Peyer's patch (tissue), 4 donors: ENCODE measurements at regions not wholly inside any gene's neighbourhood (a gene's known extent, or its start where the extent isn't known, plus 50 kb on each side); places are given as distances from the start of the nearest gene placed in this dataset.

Source experiments
- DNase-seq, 3 donors: peaks; one replicate each; pipeline ENCODE4 v3.0.0-alpha.2; 2017 to 2019
- H3K27ac ChIP-seq, 4 donors: fragments of 200-600 bp; sonication (generic); one replicate each; pipeline ENCODE4 v1.5.1; 2016 to 2019
- H3K27me3 ChIP-seq, 2 donors: fragments of 200-600 bp; sonication (generic); one replicate each; pipeline ENCODE4 v1.5.1; 2019
- H3K36me3 ChIP-seq, 3 donors: fragments of 200-600 bp; sonication (generic); one replicate each; pipeline ENCODE4 v1.5.1; 2016 to 2019
- H3K4me1 ChIP-seq, 4 donors: fragments of 200-600 bp; sonication (generic); one replicate each; pipeline ENCODE4 v1.5.1; 2016 to 2019
- H3K4me3 ChIP-seq, 4 donors: fragments of 200-600 bp; sonication (generic); 1 replicate in 3 of 4; 2 replicates in 1 of 4; pipeline ENCODE4 v1.5.1; 2016 to 2019; ENCODE audit warnings: mild to moderate bottlenecking in 1 of 4
- H3K9me3 ChIP-seq, 4 donors: fragments of 200-600 bp; sonication (generic); one replicate each; pipeline ENCODE4 v1.5.1; 2016 to 2019; ENCODE audit warnings: mild to moderate bottlenecking in 1 of 4
- CTCF ChIP-seq, 6 experiments: fragments of 450-650 bp in 4 of 6; fragments of 200-600 bp in 2 of 6; sonication (generic) in 1 of 6; IDR thresholded peaks; one replicate each; pipeline ENCODE4 v1.5.1; 2017 to 2019; ENCODE audit warnings: antibody characterized with exemption in 6 of 6, mild to moderate bottlenecking in 3 of 6, moderate library complexity in 1 of 6
- POLR2A ChIP-seq, 2 donors: fragments of 450-650 bp; IDR thresholded peaks; one replicate each; pipeline ENCODE4 v1.5.1; 2017; ENCODE audit warnings: antibody characterized with exemption in 2 of 2, mild to moderate bottlenecking in 2 of 2, moderate library complexity in 2 of 2

GRCh38 chr10:111774486-111774885, 409.1 kb downstream of the GPAM start:
- no peak for TF ChIP-seq POLR2A (IDR thresholded peaks at IDR 0.05)
- TF ChIP-seq CTCF (IDR thresholded peaks at IDR 0.05), result no peak
- Histone ChIP-seq H3K27me3 (no peaks in the 10 kb centered on the region), H3K27ac (no peak overlapping the region), H3K9me3 (no peaks in the 10 kb centered on the region), H3K4me3 (no peak overlapping the region), H3K4me1 (no peaks in the 10 kb centered on the region), H3K36me3 (no peaks in the 10 kb centered on the region)
- DNase-seq, result no peak

DNA sequence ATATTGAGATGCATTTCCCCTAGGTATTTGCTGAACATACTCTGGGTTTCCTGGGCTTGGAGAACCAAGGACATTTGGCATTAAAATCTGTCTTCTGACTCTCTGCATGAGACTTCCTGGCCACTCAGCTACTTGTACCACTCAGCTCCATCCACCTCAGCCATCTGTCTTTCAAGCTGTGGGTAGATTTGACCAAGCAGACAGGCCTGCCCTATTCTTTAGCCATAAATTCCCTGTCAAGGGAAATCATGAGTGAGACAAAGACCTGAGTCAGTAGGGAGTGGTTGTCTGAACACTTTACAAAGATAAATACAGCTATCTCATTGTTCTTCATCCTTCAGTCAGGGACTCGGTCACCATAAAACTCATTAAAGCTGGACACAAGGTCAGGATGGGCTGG, 399.1 kb downstream of the GPAM start:
- TF ChIP-seq POLR2A (IDR thresholded peaks at IDR 0.05) (no peak), CTCF (IDR thresholded peaks at IDR 0.05) (no peak)
- H3K27ac ChIP-seq, result no peak overlapping the region
- no peaks in the 10 kb centered on the region for H3K9me3 ChIP-seq
- H3K27me3 ChIP-seq, result no peaks in the 10 kb centered on the region
- H3K36me3 ChIP-seq, result no peaks in the 10 kb centered on the region
- H3K4me3 ChIP-seq, result no peak overlapping the region
- no peaks in the 10 kb centered on the region for H3K4me1 ChIP-seq
- DNase-seq, result no peak

GRCh38 chr10:111784946-111785465, 398.6 kb downstream of the GPAM start:
- H3K4me1 ChIP-seq, result no peaks in the 10 kb centered on the region
- H3K4me3 ChIP-seq, result no peak overlapping the region
- no peaks in the 10 kb centered on the region for H3K36me3 ChIP-seq
- no peaks in the 10 kb centered on the region for H3K27me3 ChIP-seq
- no peak overlapping the region for H3K27ac ChIP-seq
- TF ChIP-seq POLR2A (IDR thresholded peaks at IDR 0.05) (no peak), CTCF (IDR thresholded peaks at IDR 0.05) (no peak)
- no peak for DNase-seq
- H3K9me3 ChIP-seq, result no peaks in the 10 kb centered on the region

- no peak overlapping the region for H3K4me3 ChIP-seq
- no peak for TF ChIP-seq CTCF (IDR thresholded peaks at IDR 0.05)
- TF ChIP-seq POLR2A (IDR thresholded peaks at IDR 0.05), result no peak
- no peaks in the 10 kb centered on the region for H3K27me3 ChIP-seq
- no peak overlapping the region for H3K27ac ChIP-seq
- DNase-seq, result no peak
- H3K9me3 ChIP-seq, result no peaks in the 10 kb centered on the region
- H3K4me1 ChIP-seq, result no peaks in the 10 kb centered on the region
- no peaks in the 10 kb centered on the region for H3K36me3 ChIP-seq
Measured at GRCh38 chr10:111785921-111786320, 397.6 kb downstream of the GPAM start.

GRCh38 chr10:111789821-111790220, 393.7 kb downstream of the GPAM start:
- H3K36me3 ChIP-seq, result no peaks in the 10 kb centered on the region
- no peak for TF ChIP-seq POLR2A (IDR thresholded peaks at IDR 0.05)
- TF ChIP-seq CTCF (IDR thresholded peaks at IDR 0.05), result no peak
- H3K27ac ChIP-seq, result no peak overlapping the region

GRCh38 chr10:111801841-111802240, 381.7 kb downstream of the GPAM start:
- Histone ChIP-seq H3K36me3 (no peaks in the 10 kb centered on the region), H3K4me1 (no peaks in the 10 kb centered on the region), H3K4me3 (no peak overlapping the region), H3K9me3 (no peaks in the 10 kb centered on the region), H3K27me3 (no peaks in the 10 kb centered on the region), H3K27ac (no peak overlapping the region)
- DNase-seq, result no peak
- TF ChIP-seq CTCF (IDR thresholded peaks at IDR 0.05) (no peak), POLR2A (IDR thresholded peaks at IDR 0.05) (no peak)

More at GRCh38 chr10:111789821-111790220, 393.7 kb downstream of the GPAM start:
- H3K4me1 ChIP-seq, result no peaks in the 10 kb centered on the region
- no peak overlapping the region for H3K4me3 ChIP-seq
- no peaks in the 10 kb centered on the region for H3K9me3 ChIP-seq
- H3K27me3 ChIP-seq, result no peaks in the 10 kb centered on the region
- DNase-seq, result no peak
